ENCODE measurements at regions not wholly inside any gene's neighbourhood (a gene's known extent, or its start where the extent isn't known, plus 50 kb on each side); places are given as distances from the start of the nearest gene placed in this dataset.

DNA sequence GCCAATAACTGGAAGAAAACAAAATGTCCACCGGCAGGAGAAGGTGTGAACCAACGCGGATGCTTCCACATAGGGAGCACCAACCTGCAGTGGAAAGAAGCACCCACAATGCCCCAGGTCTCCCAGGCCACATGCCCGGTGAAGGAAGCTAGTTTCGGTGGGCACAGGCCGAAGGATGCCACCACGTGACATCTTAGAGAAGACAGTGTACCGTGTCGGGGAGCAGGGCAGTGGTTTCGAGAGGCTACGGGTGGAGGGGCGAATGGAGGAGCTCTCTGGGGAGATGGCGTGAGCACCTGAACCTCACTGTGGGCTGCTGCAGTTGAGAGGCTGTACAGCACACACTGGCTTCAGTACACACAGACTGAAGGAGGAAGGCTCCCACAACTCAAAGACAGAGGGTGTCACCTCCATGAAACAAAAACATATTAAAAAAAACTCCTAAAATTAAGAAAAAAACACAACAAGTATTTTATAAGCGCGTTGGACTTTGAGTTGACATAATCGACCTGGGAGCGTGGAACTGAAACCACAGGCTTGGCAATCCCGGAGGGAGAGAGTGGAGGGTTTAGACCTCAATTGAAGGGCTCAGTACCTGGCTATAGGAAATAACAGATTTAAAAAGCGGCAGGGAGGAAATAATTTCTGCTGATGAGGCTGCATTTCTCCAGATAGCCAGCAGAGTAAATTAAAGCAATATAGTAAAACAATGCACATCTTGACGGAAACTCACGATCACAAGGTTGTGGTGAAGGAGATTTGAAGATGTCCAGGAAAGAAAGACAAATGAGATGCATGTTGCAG is 160.1 kb downstream of the RTP5 start:
- Histone ChIP-seq H3K9me3 (ENCODE audit: low read depth, low read length) (no peaks in the 10 kb centered on the region), H3K4me3 (no peak overlapping the region), H3K36me3 (ENCODE audit: insufficient read depth, low read length) (no peaks in the 10 kb centered on the region), H3K9ac (ENCODE audit: insufficient read length) (no peak overlapping the region), H3K27ac (no peak overlapping the region)
- no peak for DNase-seq (ENCODE audit: low read depth, low spot score)
- TF ChIP-seq POLR2AphosphoS5 (IDR thresholded peaks at IDR 0.05; ENCODE audit: borderline replicate concordance, low read depth, low read length) (no peak), EZH2 (IDR thresholded peaks at IDR 0.05) (no peak), FOXP2 (optimal IDR thresholded peaks at IDR 0.05; ENCODE audit: control extremely low read depth, extremely low read length, insufficient read depth) (no peak)

DNA sequence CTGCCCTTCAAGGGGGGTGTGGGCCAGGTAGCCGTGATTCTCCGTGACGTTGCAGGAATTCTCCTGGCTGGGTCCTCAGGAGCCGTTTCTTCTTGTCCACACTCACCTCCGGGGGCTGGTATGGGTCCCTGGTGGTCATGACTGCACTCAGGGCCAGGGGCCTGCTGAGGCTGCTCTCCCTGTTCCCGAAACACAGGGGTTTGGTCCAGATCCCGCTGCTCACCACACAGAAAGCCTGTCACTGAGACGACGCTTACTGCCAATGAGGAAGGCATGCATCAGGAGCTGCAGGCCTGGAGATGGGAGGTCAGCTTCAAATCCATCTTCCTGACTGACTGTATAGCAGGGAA is 160.7 kb downstream of the RTP5 start:
- no peak for DNase-seq (ENCODE audit: low read depth, low spot score)
- Histone ChIP-seq H3K4me3 (no peak overlapping the region), H3K36me3 (ENCODE audit: insufficient read depth, low read length) (no peaks in the 10 kb centered on the region), H3K27ac (no peak overlapping the region), H3K9me3 (ENCODE audit: low read depth, low read length) (no peaks in the 10 kb centered on the region), H3K9ac (ENCODE audit: insufficient read length) (no peak overlapping the region)
- TF ChIP-seq POLR2AphosphoS5 (IDR thresholded peaks at IDR 0.05; ENCODE audit: borderline replicate concordance, low read depth, low read length) = no peak
- no peak for TF ChIP-seq EZH2 (IDR thresholded peaks at IDR 0.05)
- TF ChIP-seq FOXP2 (optimal IDR thresholded peaks at IDR 0.05; ENCODE audit: control extremely low read depth, extremely low read length, insufficient read depth) = no peak

DNA sequence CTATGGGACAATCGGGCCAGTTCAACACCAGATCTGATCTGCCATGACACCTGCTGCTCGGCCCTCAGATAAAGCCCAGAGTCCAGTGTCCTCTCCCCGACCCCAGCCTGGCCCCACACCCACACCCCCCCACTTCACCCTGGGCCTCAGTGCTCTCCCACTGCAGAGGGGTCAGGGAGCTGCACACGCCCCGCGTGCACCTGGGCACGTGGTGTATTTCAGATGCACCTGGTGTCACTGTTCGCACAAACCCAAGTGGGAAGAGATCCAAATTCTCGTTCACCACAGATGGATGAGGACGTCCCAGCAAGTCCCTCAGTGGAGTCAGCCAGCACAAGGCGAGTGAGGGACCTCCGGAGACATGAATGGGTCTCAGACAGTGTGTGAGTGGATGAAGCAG is 161.3 kb downstream of the RTP5 start:
- Histone ChIP-seq H3K9me3 (ENCODE audit: low read depth, low read length) (no peaks in the 10 kb centered on the region), H3K36me3 (ENCODE audit: insufficient read depth, low read length) (no peaks in the 10 kb centered on the region), H3K4me3 (no peak overlapping the region), H3K9ac (ENCODE audit: insufficient read length) (no peak overlapping the region), H3K27ac (no peak overlapping the region)
- no peak for TF ChIP-seq EZH2 (IDR thresholded peaks at IDR 0.05)
- TF ChIP-seq FOXP2 (optimal IDR thresholded peaks at IDR 0.05; ENCODE audit: control extremely low read depth, extremely low read length, insufficient read depth) = no peak
- TF ChIP-seq POLR2AphosphoS5 (IDR thresholded peaks at IDR 0.05; ENCODE audit: borderline replicate concordance, low read depth, low read length) = no peak
- DNase-seq (ENCODE audit: low read depth, low spot score) = no peak

DNA sequence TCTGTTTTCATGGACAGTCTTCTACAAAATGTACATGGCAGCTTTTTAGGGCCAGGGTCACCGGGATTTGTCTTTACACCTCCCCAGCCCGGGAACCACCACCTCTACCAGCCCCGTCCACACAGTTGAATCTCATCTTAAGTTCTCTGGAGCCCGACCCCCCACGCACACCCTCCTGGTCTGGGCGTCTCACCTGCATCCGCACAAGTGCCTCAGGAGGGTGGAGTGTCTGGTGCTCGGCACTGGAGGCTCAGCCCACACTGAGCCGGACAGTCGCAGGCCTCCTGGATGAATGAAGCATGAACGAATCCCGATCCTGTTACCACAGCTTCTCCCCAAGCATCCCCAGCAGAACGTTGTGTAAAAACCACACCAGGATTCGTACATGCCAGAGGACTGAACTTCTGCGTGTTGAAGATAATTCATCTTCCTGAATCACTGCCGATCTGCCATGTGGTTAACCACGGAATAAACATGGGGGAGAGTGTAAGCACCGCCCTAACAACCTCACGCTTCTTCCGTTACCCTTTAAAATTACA is 162.0 kb downstream of the RTP5 start:
- peak; percentile 8 for DNase-seq (ENCODE audit: low read depth, low spot score)
- Histone ChIP-seq H3K9ac (ENCODE audit: insufficient read length) (no peak overlapping the region), H3K4me3 (no peak overlapping the region; the same call in 1 of the 2 replicates), H3K36me3 (ENCODE audit: insufficient read depth, low read length) (no peaks in the 10 kb centered on the region), H3K27ac (no peak overlapping the region), H3K9me3 (ENCODE audit: low read depth, low read length) (no peaks in the 10 kb centered on the region)
- no peak for TF ChIP-seq FOXP2 (optimal IDR thresholded peaks at IDR 0.05; ENCODE audit: control extremely low read depth, extremely low read length, insufficient read depth)
- no peak for TF ChIP-seq POLR2AphosphoS5 (IDR thresholded peaks at IDR 0.05; ENCODE audit: borderline replicate concordance, low read depth, low read length)
- no peak for TF ChIP-seq EZH2 (IDR thresholded peaks at IDR 0.05)

GRCh38 chr2:242032780-242033656 is 163.5 kb downstream of the RTP5 start:
- no peaks in the 10 kb centered on the region for H3K9me3 ChIP-seq (ENCODE audit: low read depth, low read length)
- no peak overlapping the region for H3K4me3 ChIP-seq
- H3K27ac ChIP-seq = no peak overlapping the region
- DNase-seq (ENCODE audit: low read depth, low spot score) = no peak
- TF ChIP-seq POLR2AphosphoS5 (IDR thresholded peaks at IDR 0.05; ENCODE audit: borderline replicate concordance, low read depth, low read length) (no peak), FOXP2 (optimal IDR thresholded peaks at IDR 0.05; ENCODE audit: control extremely low read depth, extremely low read length, insufficient read depth) (no peak), EZH2 (IDR thresholded peaks at IDR 0.05) (no peak)
- no peak overlapping the region for H3K9ac ChIP-seq (ENCODE audit: insufficient read length)
- H3K36me3 ChIP-seq (ENCODE audit: insufficient read depth, low read length) = no peaks in the 10 kb centered on the region

GRCh38 chr2:242034138-242034537 is 164.6 kb downstream of the RTP5 start:
- no peak overlapping the region for H3K27ac ChIP-seq
- H3K4me3 ChIP-seq = no peak overlapping the region
- H3K9ac ChIP-seq (ENCODE audit: insufficient read length) = no peak overlapping the region
- H3K9me3 ChIP-seq (ENCODE audit: low read depth, low read length) = no peaks in the 10 kb centered on the region
- H3K36me3 ChIP-seq (ENCODE audit: insufficient read depth, low read length) = no peaks in the 10 kb centered on the region
- DNase-seq (ENCODE audit: low read depth, low spot score) = no peak
- no peak for TF ChIP-seq FOXP2 (optimal IDR thresholded peaks at IDR 0.05; ENCODE audit: control extremely low read depth, extremely low read length, insufficient read depth)
- TF ChIP-seq EZH2 (IDR thresholded peaks at IDR 0.05) = no peak
- TF ChIP-seq POLR2AphosphoS5 (IDR thresholded peaks at IDR 0.05; ENCODE audit: borderline replicate concordance, low read depth, low read length) = no peak

DNA sequence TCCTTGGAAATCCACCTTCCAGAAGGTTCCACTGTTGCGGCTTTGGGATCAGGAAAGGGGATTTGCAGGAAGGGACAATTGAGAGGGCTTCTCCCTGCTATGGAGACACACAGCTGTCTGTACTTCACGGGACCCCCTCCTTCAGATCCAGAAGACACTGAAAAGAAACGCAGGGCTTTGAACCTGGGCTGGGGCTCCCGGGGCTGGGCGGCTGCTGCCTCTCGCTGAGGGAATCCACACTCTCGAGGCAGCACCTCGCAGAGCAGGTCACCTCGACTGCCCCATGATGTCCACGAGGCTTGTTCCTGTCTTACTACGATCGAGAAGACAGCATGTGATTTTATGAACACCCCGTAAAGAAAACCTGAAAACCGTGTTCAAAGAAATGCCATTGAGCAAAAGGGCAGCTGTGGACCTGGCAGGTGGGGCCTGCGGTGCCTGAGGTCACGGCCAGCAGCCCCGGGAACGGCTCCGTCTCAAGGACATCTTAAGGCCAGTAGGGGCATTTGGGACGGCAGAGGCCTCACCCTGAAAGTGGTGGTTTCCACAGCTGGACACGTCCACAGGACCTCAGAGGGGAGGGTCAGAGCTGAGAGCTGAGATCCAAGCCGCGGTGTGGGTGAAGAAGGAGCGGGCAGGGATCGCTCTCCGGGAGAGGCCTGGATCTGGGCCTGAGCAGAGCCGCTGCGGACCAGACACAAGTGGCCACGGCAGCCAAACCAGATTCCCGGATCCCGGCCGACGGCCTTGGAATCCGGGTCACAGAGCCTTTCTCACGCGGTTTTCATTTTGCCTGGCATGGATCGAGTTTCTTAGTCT is 165.7 kb downstream of the RTP5 start:
- TF ChIP-seq POLR2AphosphoS5 (IDR thresholded peaks at IDR 0.05; ENCODE audit: borderline replicate concordance, low read depth, low read length) (no peak), EZH2 (IDR thresholded peaks at IDR 0.05) (no peak), FOXP2 (optimal IDR thresholded peaks at IDR 0.05; ENCODE audit: control extremely low read depth, extremely low read length, insufficient read depth) (no peak)
- H3K27ac ChIP-seq = no peak overlapping the region
- DNase-seq (ENCODE audit: low read depth, low spot score) = no peak
- H3K9me3 ChIP-seq (ENCODE audit: low read depth, low read length) = no peaks in the 10 kb centered on the region
- H3K4me3 ChIP-seq = no peak overlapping the region
- no peak overlapping the region for H3K9ac ChIP-seq (ENCODE audit: insufficient read length)
- no peaks in the 10 kb centered on the region for H3K36me3 ChIP-seq (ENCODE audit: insufficient read depth, low read length)
